WTC11 (cell line): ENCODE measurements at regions not wholly inside any gene's neighbourhood (a gene's known extent, or its start where the extent isn't known, plus 50 kb on each side); places are given as distances from the start of the nearest gene placed in this dataset.

Experiments
- ATAC-seq: fragments of 200-7000 bp; cut with Tn5 transposase; 2 replicates; pipeline ENCODE4 v1.10.0; 2021; ENCODE audit warnings: mild to moderate bottlenecking, moderate library complexity
- CTCF ChIA-PET: fragments of 300-600 bp; sonication (Branson Sonifier 250); formaldehyde crosslinking; loops from one replicate; lab custom pipeline; 2021; ENCODE audit warnings: antibody characterized with exemption; lab: Charles Lee
- POLR2A ChIA-PET: fragments of 350-600 bp; sonication (Branson Sonifier 250); formaldehyde crosslinking; loops from one replicate; lab custom pipeline; 2021; ENCODE audit warnings: antibody characterized with exemption; lab: Charles Lee
- DNase-seq: peaks from one replicate; pipeline ENCODE4 v3.0.0; 2021; ENCODE audit warnings: low spot score
- H3K27ac Mint-ChIP-seq: 2 replicates; pipeline ENCODE4 v1.8.0; 2021; ENCODE audit warnings: mixed read lengths
- H3K27me3 Mint-ChIP-seq: 2 replicates; pipeline ENCODE4 v1.8.0; 2021; ENCODE audit warnings: low read depth, mild to moderate bottlenecking, moderate library complexity, mixed read lengths
- H3K36me3 Mint-ChIP-seq: 2 replicates; pipeline ENCODE4 v1.8.0; 2021; ENCODE audit warnings: mixed read lengths
- H3K4me1 Mint-ChIP-seq: 2 replicates; pipeline ENCODE4 v1.8.0; 2022; ENCODE audit warnings: mixed read lengths
- H3K4me3 Mint-ChIP-seq: 2 replicates; pipeline ENCODE4 v1.8.0; 2021; ENCODE audit warnings: mild to moderate bottlenecking, moderate library complexity, mixed read lengths
- H3K9me3 Mint-ChIP-seq: 2 replicates; pipeline ENCODE4 v1.8.0; 2021; ENCODE audit warnings: mixed read lengths
- AR ChIP-seq: fragments of 250-450 bp; sonication (Bioruptor Pico); IDR thresholded peaks from 2 replicates; pipeline ENCODE4 v1.9.0; 2021; ENCODE audit warnings: mild to moderate bottlenecking
- CBFB ChIP-seq: sonication (generic); formaldehyde crosslinking; IDR thresholded peaks from 2 replicates; pipeline ENCODE4 v1.8.1; 2022; ENCODE audit warnings: mild to moderate bottlenecking, low read depth, missing genetic modification reagents
- CTCF ChIP-seq: fragments of 200-600 bp; IDR thresholded peaks from 2 replicates; pipeline ENCODE4 v1.8.0; 2022; ENCODE audit warnings: antibody characterized with exemption
- EMX1 ChIP-seq: fragments of 250-450 bp; sonication (Bioruptor Pico); IDR thresholded peaks from 2 replicates; pipeline ENCODE4 v1.8.0; 2021; ENCODE audit warnings: mild to moderate bottlenecking
- ERG ChIP-seq: fragments of 250-450 bp; sonication (Bioruptor Pico); IDR thresholded peaks from 2 replicates; pipeline ENCODE4 v1.8.0; 2021; ENCODE audit warnings: mild to moderate bottlenecking
- IRF1 ChIP-seq: sonication (generic); formaldehyde crosslinking; IDR thresholded peaks from 2 replicates; pipeline ENCODE4 v1.8.0; 2023; ENCODE audit warnings: missing genetic modification reagents
- JAZF1 ChIP-seq: fragments of 250-450 bp; sonication (Bioruptor Pico); IDR thresholded peaks from 2 replicates; pipeline ENCODE4 v1.9.0; 2021; ENCODE audit warnings: moderate library complexity, mild to moderate bottlenecking, inconsistent platforms
- KAT7 ChIP-seq: sonication (generic); formaldehyde crosslinking; IDR thresholded peaks from 2 replicates; pipeline ENCODE4 v1.8.1; 2023; ENCODE audit warnings: missing genetic modification reagents, mild to moderate bottlenecking, borderline replicate concordance
- MAX ChIP-seq: sonication (generic); formaldehyde crosslinking; IDR thresholded peaks from 2 replicates; pipeline ENCODE4 v1.8.0; 2022; ENCODE audit warnings: mild to moderate bottlenecking, missing genetic modification reagents
- MLX ChIP-seq: sonication (generic); formaldehyde crosslinking; IDR thresholded peaks from 2 replicates; pipeline ENCODE4 v1.8.1; 2023; ENCODE audit warnings: mild to moderate bottlenecking, missing genetic modification reagents, moderate library complexity
- MXD4 ChIP-seq: fragments of 250-450 bp; sonication (Bioruptor Pico); IDR thresholded peaks from 2 replicates; pipeline ENCODE4 v1.8.0; 2021; ENCODE audit warnings: mild to moderate bottlenecking, moderate library complexity, borderline replicate concordance
- MYBL2 ChIP-seq: sonication (generic); formaldehyde crosslinking; IDR thresholded peaks from 2 replicates; pipeline ENCODE4 v1.8.1; 2023; ENCODE audit warnings: mild to moderate bottlenecking, moderate library complexity, missing genetic modification reagents
- NFATC4 ChIP-seq: fragments of 250-450 bp; sonication (Bioruptor Pico); IDR thresholded peaks from 2 replicates; pipeline ENCODE4 v1.9.0; 2021; ENCODE audit warnings: mild to moderate bottlenecking
- TEAD4 ChIP-seq: sonication (generic); formaldehyde crosslinking; IDR thresholded peaks from 2 replicates; pipeline ENCODE4 v1.8.0; 2022; ENCODE audit warnings: mild to moderate bottlenecking, missing genetic modification reagents
- USF1 ChIP-seq: sonication (generic); formaldehyde crosslinking; IDR thresholded peaks from 2 replicates; pipeline ENCODE4 v1.8.0; 2022; ENCODE audit warnings: mild to moderate bottlenecking, missing genetic modification reagents
- ZNF138 ChIP-seq: sonication (generic); formaldehyde crosslinking; conservative IDR thresholded peaks from 2 replicates; pipeline ENCODE4 v1.8.1; 2022; ENCODE audit warnings: mild to moderate bottlenecking, moderate library complexity, missing genetic modification reagents
- ZNF219 ChIP-seq: sonication (generic); formaldehyde crosslinking; IDR thresholded peaks from 2 replicates; pipeline ENCODE4 v1.8.0; 2023; ENCODE audit warnings: missing genetic modification reagents, mild to moderate bottlenecking, borderline replicate concordance
- ZNF232 ChIP-seq: sonication (generic); formaldehyde crosslinking; IDR thresholded peaks from 2 replicates; pipeline ENCODE4 v1.8.0; 2022; ENCODE audit warnings: mild to moderate bottlenecking, missing genetic modification reagents
- ZNF317 ChIP-seq: sonication (generic); formaldehyde crosslinking; IDR thresholded peaks from 2 replicates; pipeline ENCODE4 v1.8.1; 2023; ENCODE audit warnings: low read depth, mild to moderate bottlenecking, moderate library complexity, missing genetic modification reagents, borderline replicate concordance
- ZNF416 ChIP-seq: fragments of 250-450 bp; sonication (Bioruptor Pico); IDR thresholded peaks from 2 replicates; pipeline ENCODE4 v1.9.0; 2021; ENCODE audit warnings: mild to moderate bottlenecking, inconsistent platforms
- ZNF671 ChIP-seq: fragments of 250-450 bp; sonication (Bioruptor Pico); IDR thresholded peaks from 2 replicates; pipeline ENCODE4 v1.8.0; 2021; ENCODE audit warnings: mild to moderate bottlenecking

- TF ChIP-seq ERG (CRISPR knock-in tag) (no peak), AR (CRISPR knock-in tag) (no peak), JAZF1 (CRISPR knock-in tag) (no peak), ZNF219 (no peak), MLX (no peak), NFATC4 (CRISPR knock-in tag) (no peak), CBFB (CRISPR knock-in tag) (no peak), USF1 (CRISPR knock-in tag) (no peak), IRF1 (CRISPR knock-in tag) (no peak)
Observed at GRCh38 chr10:53719658-53720057, 947.1 kb upstream of the MBL2 start (continued).

GRCh38 chr10:53716156-53716555, 943.6 kb upstream of the MBL2 start:
- no peaks in the 10 kb centered on the region for H3K36me3 Mint-ChIP-seq
- H3K4me1 Mint-ChIP-seq, result peaks cover 4% of the 10 kb centered on the region; the same call in 1 of the 2 replicates
- H3K27me3 Mint-ChIP-seq, result no peaks in the 10 kb centered on the region
- H3K9me3 Mint-ChIP-seq, result no peaks in the 10 kb centered on the region
- no peak for DNase-seq
- no peak overlapping the region for H3K27ac Mint-ChIP-seq
- ATAC-seq, result no peak
- H3K4me3 Mint-ChIP-seq, result no peak overlapping the region
- ChIA-PET CTCF (no interaction called here), POLR2A (no interaction called here)
- TF ChIP-seq MAX (CRISPR knock-in tag) (no peak), ZNF138 (CRISPR knock-in tag) (no peak), JAZF1 (CRISPR knock-in tag) (no peak), CTCF (no peak), KAT7 (CRISPR knock-in tag) (no peak)

- Mint-ChIP-seq H3K27ac (peak overlapping the region; percentile 5; the same call in 1 of the 2 replicates), H3K9me3 (peaks cover 11% of the 10 kb centered on the region), H3K36me3 (peaks cover 12% of the 10 kb centered on the region), H3K4me3 (no peak overlapping the region), H3K4me1 (peaks cover 10% of the 10 kb centered on the region), H3K27me3 (no peaks in the 10 kb centered on the region)
- POLR2A ChIA-PET, result no interaction called here
- CTCF ChIA-PET, result no interaction called here
- no peak for TF ChIP-seq ZNF317 (CRISPR knock-in tag)
- TF ChIP-seq ZNF416 (CRISPR knock-in tag), result no peak
- no peak for TF ChIP-seq MXD4 (CRISPR knock-in tag)
- no peak for TF ChIP-seq MYBL2 (CRISPR knock-in tag)
- TF ChIP-seq ZNF671, result no peak
- TF ChIP-seq EMX1 (CRISPR knock-in tag), result no peak
- TF ChIP-seq ZNF232 (CRISPR knock-in tag), result no peak
- no peak for TF ChIP-seq TEAD4 (CRISPR knock-in tag)
- no peak for TF ChIP-seq MAX (CRISPR knock-in tag)
- ATAC-seq (no peak), DNase-seq (no peak)
Observed at GRCh38 chr10:53713431-53713830, 940.8 kb upstream of the MBL2 start.
